NCI-H1694 (cell line): ENCODE measurements at regions not wholly inside any gene's neighbourhood (a gene's known extent, or its start where the extent isn't known, plus 50 kb on each side); places are given as distances from the start of the nearest gene placed in this dataset.

Source experiments
- DNase-seq: peaks from one replicate; lab custom pipeline; 2025; lab: John Stamatoyannopoulos, UW

GRCh38 chr2:234306426-234307173, 190.3 kb downstream of the ARL4C start:
- DNase-seq = no peak

- DNase-seq = no peak
These were observed 191.0 kb downstream of the ARL4C start for GRCh38 chr2:234305846-234306245.

- DNase-seq = no peak
These were observed 191.9 kb downstream of the ARL4C start for GRCh38 chr2:234304950-234305349.

GRCh38 chr2:234302664-234302991, 194.3 kb downstream of the ARL4C start:
- no peak for DNase-seq

GRCh38 chr2:234300932-234301823, 195.7 kb downstream of the ARL4C start:
- DNase-seq = no peak

- no peak for DNase-seq
These were observed 196.4 kb downstream of the ARL4C start for GRCh38 chr2:234300391-234300925.

GRCh38 chr2:234298918-234299317, 198.0 kb downstream of the ARL4C start:
- no peak for DNase-seq

GRCh38 chr2:234296991-234297390, 199.9 kb downstream of the ARL4C start:
- DNase-seq = no peak

GRCh38 chr2:234293973-234294372, 202.9 kb downstream of the ARL4C start:
- DNase-seq = no peak

- no peak for DNase-seq
These were observed 204.0 kb downstream of the ARL4C start for GRCh38 chr2:234292962-234293243.

GRCh38 chr2:234292205-234292961, 204.5 kb downstream of the ARL4C start:
- DNase-seq = no peak

GRCh38 chr2:234291765-234292204, 205.1 kb downstream of the ARL4C start:
- no peak for DNase-seq

GRCh38 chr2:234290671-234291070, 206.2 kb downstream of the ARL4C start:
- DNase-seq = no peak

- no peak for DNase-seq
These were observed 206.9 kb downstream of the ARL4C start for GRCh38 chr2:234289834-234290590.

GRCh38 chr2:234288974-234289455, 207.9 kb downstream of the ARL4C start:
- peak; percentile 60 for DNase-seq

GRCh38 chr2:234287650-234288049, 209.2 kb downstream of the ARL4C start:
- DNase-seq = no peak

GRCh38 chr2:234286956-234287355, 209.9 kb downstream of the ARL4C start:
- DNase-seq = no peak

- no peak for DNase-seq
These were observed 210.7 kb downstream of the ARL4C start for GRCh38 chr2:234286118-234286598.

GRCh38 chr2:234285541-234285940, 211.3 kb downstream of the ARL4C start:
- DNase-seq = no peak

- no peak for DNase-seq
These were observed 217.2 kb downstream of the ARL4C start for GRCh38 chr2:234279637-234280036.

- DNase-seq = no peak
These were observed 218.2 kb downstream of the ARL4C start for GRCh38 chr2:234278556-234279255.
